ENCODE measurements at regions not wholly inside any gene's neighbourhood (a gene's known extent, or its start where the extent isn't known, plus 50 kb on each side); places are given as distances from the start of the nearest gene placed in this dataset.

DNA sequence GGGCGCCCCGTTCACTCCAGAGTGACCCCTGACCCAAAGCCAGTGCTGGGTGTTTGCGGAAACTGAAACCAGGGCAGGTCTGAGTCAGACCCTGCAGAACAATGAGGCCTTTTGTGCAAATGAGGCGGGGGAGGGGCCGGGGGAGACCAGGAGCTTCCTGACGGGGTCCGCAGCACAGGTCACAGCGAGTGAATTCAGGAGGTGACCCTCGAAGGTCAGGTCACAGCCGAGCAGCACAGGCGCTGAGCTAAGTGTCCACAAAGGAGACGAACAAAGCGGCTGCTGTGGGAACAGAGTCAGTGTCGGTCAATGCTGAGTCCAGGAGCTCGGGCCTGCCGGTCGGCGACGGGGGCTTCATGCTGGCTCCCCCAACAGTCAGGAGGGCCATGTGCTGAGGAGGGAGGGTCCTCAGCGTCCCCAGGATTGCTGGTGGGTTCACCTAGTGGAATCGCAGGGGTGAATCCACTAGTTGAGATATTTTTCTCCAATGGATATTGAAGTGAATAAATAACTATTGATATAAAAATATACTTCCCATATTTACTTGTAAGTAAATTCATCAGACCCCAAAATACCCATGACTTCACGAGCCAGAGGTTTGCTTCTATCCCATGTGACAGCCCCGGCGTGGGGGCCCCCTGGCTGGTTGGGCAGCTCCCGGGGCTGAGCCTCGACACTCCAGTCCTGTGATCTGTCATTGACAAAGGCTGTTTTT is 188.4 kb upstream of the SULF2 start (continued):
- TF ChIP-seq, protein P1, sequence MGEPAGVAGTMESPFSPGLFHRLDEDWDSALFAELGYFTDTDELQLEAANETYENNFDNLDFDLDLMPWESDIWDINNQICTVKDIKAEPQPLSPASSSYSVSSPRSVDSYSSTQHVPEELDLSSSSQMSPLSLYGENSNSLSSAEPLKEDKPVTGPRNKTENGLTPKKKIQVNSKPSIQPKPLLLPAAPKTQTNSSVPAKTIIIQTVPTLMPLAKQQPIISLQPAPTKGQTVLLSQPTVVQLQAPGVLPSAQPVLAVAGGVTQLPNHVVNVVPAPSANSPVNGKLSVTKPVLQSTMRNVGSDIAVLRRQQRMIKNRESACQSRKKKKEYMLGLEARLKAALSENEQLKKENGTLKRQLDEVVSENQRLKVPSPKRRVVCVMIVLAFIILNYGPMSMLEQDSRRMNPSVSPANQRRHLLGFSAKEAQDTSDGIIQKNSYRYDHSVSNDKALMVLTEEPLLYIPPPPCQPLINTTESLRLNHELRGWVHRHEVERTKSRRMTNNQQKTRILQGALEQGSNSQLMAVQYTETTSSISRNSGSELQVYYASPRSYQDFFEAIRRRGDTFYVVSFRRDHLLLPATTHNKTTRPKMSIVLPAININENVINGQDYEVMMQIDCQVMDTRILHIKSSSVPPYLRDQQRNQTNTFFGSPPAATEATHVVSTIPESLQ (CRISPR knock-in tag; conservative IDR thresholded peaks at IDR 0.05) = peak; percentile 11; the same call in 1 of the 2 replicates
- TF ChIP-seq ZNF124 (CRISPR knock-in tag; IDR thresholded peaks at IDR 0.05) = peak; percentile 98
- no peak for TF ChIP-seq STAT5B (CRISPR knock-in tag; IDR thresholded peaks at IDR 0.05)
- 0 out of 2 replicates have a peak, but pooled peaks have one; percentile 60 for TF ChIP-seq ZNF230 (CRISPR knock-in tag; IDR thresholded peaks at IDR 0.05)
- no peak for TF ChIP-seq ATF7 (IDR thresholded peaks at IDR 0.05)
- TF ChIP-seq ATF7 (CRISPR knock-in tag; IDR thresholded peaks at IDR 0.05) = peak; percentile 83
- peak; percentile 93 for TF ChIP-seq ZNF747 (CRISPR knock-in tag; IDR thresholded peaks at IDR 0.05; ENCODE audit: borderline replicate concordance)
- peak; percentile 83; the same call in 1 of the 2 replicates for TF ChIP-seq RFXAP (CRISPR knock-in tag; IDR thresholded peaks at IDR 0.05; ENCODE audit: borderline replicate concordance)
- peak; percentile 60; the same call in 1 of the 2 replicates for TF ChIP-seq ZNF790 (CRISPR knock-in tag; IDR thresholded peaks at IDR 0.05; ENCODE audit: borderline replicate concordance)
- TF ChIP-seq FOXJ3 (CRISPR knock-in tag; IDR thresholded peaks at IDR 0.05; ENCODE audit: borderline replicate concordance) = peak; percentile 81; the same call in 1 of the 2 replicates
- 0 out of 2 replicates have a peak, but pooled peaks have one; percentile 67 for TF ChIP-seq KLF9 (CRISPR knock-in tag; IDR thresholded peaks at IDR 0.05; ENCODE audit: low read depth)
- no peak for TF ChIP-seq ZNF550 (CRISPR knock-in tag; IDR thresholded peaks at IDR 0.05; ENCODE audit: borderline replicate concordance)
- no peak; the same call in 1 of the 2 replicates for TF ChIP-seq JDP2 (CRISPR knock-in tag; IDR thresholded peaks at IDR 0.05; ENCODE audit: borderline replicate concordance)
- no peak for TF ChIP-seq EEA1 (CRISPR knock-in tag; IDR thresholded peaks at IDR 0.05; ENCODE audit: borderline replicate concordance)
- TF ChIP-seq NAIF1 (CRISPR knock-in tag; IDR thresholded peaks at IDR 0.05; ENCODE audit: borderline replicate concordance) = peak; percentile 55; the same call in 1 of the 2 replicates
- peak; percentile 79; the same call in 1 of the 2 replicates for TF ChIP-seq ZNF878 (CRISPR knock-in tag; IDR thresholded peaks at IDR 0.05)
- TF ChIP-seq ARID2 (CRISPR knock-in tag; IDR thresholded peaks at IDR 0.05; ENCODE audit: borderline replicate concordance) = peak; percentile 57; the same call in 1 of the 2 replicates
- peak; percentile 87; the same call in 1 of the 2 replicates for TF ChIP-seq ZNF543 (CRISPR knock-in tag; IDR thresholded peaks at IDR 0.05)
- TF ChIP-seq SMYD3 (CRISPR knock-in tag; IDR thresholded peaks at IDR 0.05) = 0 out of 2 replicates have a peak, but pooled peaks have one; percentile 47
- TF ChIP-seq, protein P2, sequence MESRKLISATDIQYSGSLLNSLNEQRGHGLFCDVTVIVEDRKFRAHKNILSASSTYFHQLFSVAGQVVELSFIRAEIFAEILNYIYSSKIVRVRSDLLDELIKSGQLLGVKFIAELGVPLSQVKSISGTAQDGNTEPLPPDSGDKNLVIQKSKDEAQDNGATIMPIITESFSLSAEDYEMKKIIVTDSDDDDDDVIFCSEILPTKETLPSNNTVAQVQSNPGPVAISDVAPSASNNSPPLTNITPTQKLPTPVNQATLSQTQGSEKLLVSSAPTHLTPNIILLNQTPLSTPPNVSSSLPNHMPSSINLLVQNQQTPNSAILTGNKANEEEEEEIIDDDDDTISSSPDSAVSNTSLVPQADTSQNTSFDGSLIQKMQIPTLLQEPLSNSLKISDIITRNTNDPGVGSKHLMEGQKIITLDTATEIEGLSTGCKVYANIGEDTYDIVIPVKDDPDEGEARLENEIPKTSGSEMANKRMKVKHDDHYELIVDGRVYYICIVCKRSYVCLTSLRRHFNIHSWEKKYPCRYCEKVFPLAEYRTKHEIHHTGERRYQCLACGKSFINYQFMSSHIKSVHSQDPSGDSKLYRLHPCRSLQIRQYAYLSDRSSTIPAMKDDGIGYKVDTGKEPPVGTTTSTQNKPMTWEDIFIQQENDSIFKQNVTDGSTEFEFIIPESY (CRISPR knock-in tag; IDR thresholded peaks at IDR 0.05) = peak; percentile 44; the same call in 1 of the 2 replicates
- TF ChIP-seq, protein P3, sequence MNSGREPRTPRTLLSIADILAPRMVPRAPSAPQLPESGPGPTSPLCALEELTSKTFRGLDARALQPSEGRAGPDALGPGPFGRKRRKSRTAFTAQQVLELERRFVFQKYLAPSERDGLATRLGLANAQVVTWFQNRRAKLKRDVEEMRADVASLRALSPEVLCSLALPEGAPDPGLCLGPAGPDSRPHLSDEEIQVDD (CRISPR knock-in tag; IDR thresholded peaks at IDR 0.05; ENCODE audit: borderline replicate concordance) = 0 out of 2 replicates have a peak, but pooled peaks have one; percentile 60
- TF ChIP-seq, protein P4, sequence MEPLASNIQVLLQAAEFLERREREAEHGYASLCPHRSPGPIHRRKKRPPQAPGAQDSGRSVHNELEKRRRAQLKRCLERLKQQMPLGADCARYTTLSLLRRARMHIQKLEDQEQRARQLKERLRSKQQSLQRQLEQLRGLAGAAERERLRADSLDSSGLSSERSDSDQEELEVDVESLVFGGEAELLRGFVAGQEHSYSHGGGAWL (CRISPR knock-in tag; IDR thresholded peaks at IDR 0.05) = peak; percentile 61; the same call in 1 of the 2 replicates
- TF ChIP-seq BCL6 (CRISPR knock-in tag; IDR thresholded peaks at IDR 0.05) = peak; percentile 89
